Gastroesophageal sphincter (tissue), 4 donors: ENCODE measurements at regions not wholly inside any gene's neighbourhood (a gene's known extent, or its start where the extent isn't known, plus 50 kb on each side); places are given as distances from the start of the nearest gene placed in this dataset.
A peak's percentile ranks its signal among the peaks of the same experiment; 100 is the strongest.

ENCODE experiments used
- ATAC-seq: fragments of 150-250 bp; one replicate; pipeline ENCODE4 v1.9.1; 2016; ENCODE audit warnings: mild to moderate bottlenecking, moderate library complexity
- H3K27ac ChIP-seq, 4 donors: fragments of 200-600 bp; sonication (generic) in 3 of 4; 1 replicate in 3 of 4; 2 replicates in 1 of 4; pipeline ENCODE4 v1.5.1; 2016 to 2019
- H3K27me3 ChIP-seq: fragments of 200-600 bp; sonication (generic); one replicate; pipeline ENCODE4 v1.5.1; 2019
- H3K36me3 ChIP-seq, 2 donors: fragments of 200-600 bp; sonication (generic); one replicate each; pipeline ENCODE4 v1.5.1; 2019; ENCODE audit warnings: control low read depth in 1 of 2
- H3K4me1 ChIP-seq, 3 donors: fragments of 200-600 bp; sonication (generic); 1 replicate in 2 of 3; 2 replicates in 1 of 3; pipeline ENCODE4 v1.5.1; 2016 to 2019; ENCODE audit warnings: control low read depth in 2 of 3
- H3K4me3 ChIP-seq, 2 donors: fragments of 200-600 bp; sonication (generic); one replicate each; pipeline ENCODE4 v1.5.1; 2019; ENCODE audit warnings: mild to moderate bottlenecking in 1 of 2, moderate library complexity in 1 of 2
- H3K9me3 ChIP-seq, 3 donors: fragments of 200-600 bp; sonication (generic); one replicate each; pipeline ENCODE4 v1.5.1; 2017 to 2019; ENCODE audit warnings: control low read depth in 2 of 3
- EP300 ChIP-seq: sonication (generic); formaldehyde crosslinking; IDR thresholded peaks from one replicate; pipeline ENCODE4 v1.6.1; 2017; ENCODE audit warnings: antibody characterized with exemption, mild to moderate bottlenecking
- POLR2A ChIP-seq, 2 donors: fragments of 450-650 bp; IDR thresholded peaks; one replicate each; pipeline ENCODE4 v1.6.1; 2017; ENCODE audit warnings: antibody characterized with exemption in 2 of 2, mild to moderate bottlenecking in 2 of 2, moderate library complexity in 1 of 2
- POLR2AphosphoS5 ChIP-seq: sonication (generic); formaldehyde crosslinking; IDR thresholded peaks from one replicate; pipeline ENCODE4 v1.6.1; 2017; ENCODE audit warnings: antibody characterized with exemption
- WGBS, 2 donors: methylation state at CpG; one replicate each; pipeline ENCODE4 v1.1.5; 2018; ENCODE audit warnings: low coverage in 1 of 2; 5-methylcytosine and 5-hydroxymethylcytosine counted together
- TF ChIP-seq, protein P1 (sequence below), 4 experiments: fragments of 200-600 bp in 2 of 4; fragments of 450-650 bp in 2 of 4; sonication (generic) in 1 of 4; IDR thresholded peaks; one replicate each; pipeline ENCODE4 v1.5.1; 2017 to 2019; ENCODE audit warnings: antibody characterized with exemption in 4 of 4, mild to moderate bottlenecking in 2 of 4, moderate library complexity in 2 of 4

DNA sequence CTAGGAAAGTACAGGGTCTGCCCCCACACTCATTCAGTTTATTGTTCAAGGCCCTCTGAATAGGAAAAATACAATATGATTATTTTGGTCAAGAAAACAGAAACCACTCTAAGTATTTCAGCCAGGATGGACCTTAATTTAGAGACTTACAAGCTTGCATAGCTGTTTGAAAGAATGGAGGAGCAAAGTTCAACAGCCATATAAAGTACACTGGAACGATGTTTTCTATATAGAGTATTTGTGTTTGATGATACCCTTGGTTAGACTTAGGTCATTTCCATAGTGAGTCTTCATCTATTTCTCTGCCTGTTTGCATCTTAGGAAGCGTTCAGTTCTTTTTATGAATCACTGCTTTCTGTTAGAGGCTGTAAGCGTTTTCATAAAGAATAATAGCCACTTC is 366.2 kb downstream of the NUP35 start:
- WGBS, 2 donors = 6 to 32% methylated on average over 2 to 3 of the region's 3 CpGs
- Histone ChIP-seq H3K27ac (peak overlapping the region; percentile 18 to 69 (median 61)), H3K36me3 (no peaks in the 10 kb centered on the region), H3K27me3 (no peaks in the 10 kb centered on the region), H3K4me3 (no peak overlapping the region), H3K4me1 (peaks cover 0 to 21% (median 0%) of the 10 kb centered on the region in 3 donors), H3K9me3 (no peaks in the 10 kb centered on the region)
- no peak for ATAC-seq
- TF ChIP-seq POLR2A (IDR thresholded peaks at IDR 0.05) (no peak), EP300 (no peak), POLR2AphosphoS5 (no peak)
- TF ChIP-seq, protein P1, sequence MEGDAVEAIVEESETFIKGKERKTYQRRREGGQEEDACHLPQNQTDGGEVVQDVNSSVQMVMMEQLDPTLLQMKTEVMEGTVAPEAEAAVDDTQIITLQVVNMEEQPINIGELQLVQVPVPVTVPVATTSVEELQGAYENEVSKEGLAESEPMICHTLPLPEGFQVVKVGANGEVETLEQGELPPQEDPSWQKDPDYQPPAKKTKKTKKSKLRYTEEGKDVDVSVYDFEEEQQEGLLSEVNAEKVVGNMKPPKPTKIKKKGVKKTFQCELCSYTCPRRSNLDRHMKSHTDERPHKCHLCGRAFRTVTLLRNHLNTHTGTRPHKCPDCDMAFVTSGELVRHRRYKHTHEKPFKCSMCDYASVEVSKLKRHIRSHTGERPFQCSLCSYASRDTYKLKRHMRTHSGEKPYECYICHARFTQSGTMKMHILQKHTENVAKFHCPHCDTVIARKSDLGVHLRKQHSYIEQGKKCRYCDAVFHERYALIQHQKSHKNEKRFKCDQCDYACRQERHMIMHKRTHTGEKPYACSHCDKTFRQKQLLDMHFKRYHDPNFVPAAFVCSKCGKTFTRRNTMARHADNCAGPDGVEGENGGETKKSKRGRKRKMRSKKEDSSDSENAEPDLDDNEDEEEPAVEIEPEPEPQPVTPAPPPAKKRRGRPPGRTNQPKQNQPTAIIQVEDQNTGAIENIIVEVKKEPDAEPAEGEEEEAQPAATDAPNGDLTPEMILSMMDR (IDR thresholded peaks at IDR 0.05) = no peak

DNA sequence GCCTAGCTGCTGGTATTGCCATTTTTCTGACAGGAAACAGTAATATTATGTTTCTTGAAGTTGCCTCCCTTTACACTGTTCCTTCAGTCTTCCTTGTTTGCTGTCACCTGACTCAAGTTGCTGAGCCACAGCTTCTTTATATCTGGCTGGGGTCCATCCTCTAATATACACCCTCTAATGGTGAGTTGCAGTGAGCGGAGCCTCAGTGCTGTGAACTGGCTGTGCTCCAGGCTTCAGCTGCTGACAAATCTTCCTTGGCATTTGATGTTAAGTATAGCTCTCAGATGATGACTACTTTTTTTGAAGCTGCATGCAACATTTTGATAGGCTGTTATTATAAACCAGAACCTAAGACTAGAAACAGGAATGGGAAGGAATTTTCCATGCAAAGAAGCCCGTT is 366.7 kb downstream of the NUP35 start:
- peaks cover 0 to 21% (median 0%) of the 10 kb centered on the region in 3 donors for H3K4me1 ChIP-seq
- ATAC-seq = peak; percentile 90
- no peaks in the 10 kb centered on the region for H3K27me3 ChIP-seq
- TF ChIP-seq POLR2AphosphoS5 = peak; percentile 58
- TF ChIP-seq, protein P1 (IDR thresholded peaks at IDR 0.05) = peak in 1 of 4 experiments; percentile 10
- TF ChIP-seq POLR2A (IDR thresholded peaks at IDR 0.05) = no peak
- no peak for TF ChIP-seq EP300
- no peaks in the 10 kb centered on the region for H3K36me3 ChIP-seq
- H3K9me3 ChIP-seq = no peaks in the 10 kb centered on the region
- no peak overlapping the region for H3K4me3 ChIP-seq
- peak overlapping the region; percentile 18 to 69 (median 63) for H3K27ac ChIP-seq
- WGBS, 2 donors = 16 to 24% methylated on average over 2 of the region's 2 CpGs

DNA sequence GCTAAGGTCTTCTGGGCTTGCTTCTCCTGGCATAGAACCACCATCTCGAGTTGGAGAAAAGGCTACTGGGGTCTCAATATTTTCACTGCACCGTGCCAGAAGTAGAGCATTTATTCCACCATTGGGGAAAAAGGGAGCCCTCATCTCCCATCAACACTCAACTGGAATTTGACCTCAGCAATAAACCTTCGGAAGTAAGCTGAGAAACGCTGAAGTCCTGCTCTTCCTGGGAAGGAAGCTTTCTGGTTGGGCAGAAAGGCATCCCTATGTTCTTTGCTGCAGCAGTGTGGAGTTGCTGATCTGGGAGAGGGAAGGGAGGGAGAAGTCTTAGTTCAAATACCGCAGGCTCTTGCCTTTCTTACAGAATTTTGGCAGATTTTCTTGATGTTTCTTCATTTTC is 368.8 kb downstream of the NUP35 start:
- WGBS, 2 donors = 72 to 85% methylated on average over 2 to 5 of the region's 5 CpGs
- TF ChIP-seq POLR2AphosphoS5 = no peak
- TF ChIP-seq, protein P1 (IDR thresholded peaks at IDR 0.05) = no peak
- ATAC-seq = no peak
- H3K27ac ChIP-seq = no peak overlapping the region
- H3K4me3 ChIP-seq = no peak overlapping the region
- peaks cover 0 to 21% (median 0%) of the 10 kb centered on the region in 3 donors for H3K4me1 ChIP-seq
- no peaks in the 10 kb centered on the region for H3K27me3 ChIP-seq
- H3K36me3 ChIP-seq = no peaks in the 10 kb centered on the region
- H3K9me3 ChIP-seq = no peaks in the 10 kb centered on the region

DNA sequence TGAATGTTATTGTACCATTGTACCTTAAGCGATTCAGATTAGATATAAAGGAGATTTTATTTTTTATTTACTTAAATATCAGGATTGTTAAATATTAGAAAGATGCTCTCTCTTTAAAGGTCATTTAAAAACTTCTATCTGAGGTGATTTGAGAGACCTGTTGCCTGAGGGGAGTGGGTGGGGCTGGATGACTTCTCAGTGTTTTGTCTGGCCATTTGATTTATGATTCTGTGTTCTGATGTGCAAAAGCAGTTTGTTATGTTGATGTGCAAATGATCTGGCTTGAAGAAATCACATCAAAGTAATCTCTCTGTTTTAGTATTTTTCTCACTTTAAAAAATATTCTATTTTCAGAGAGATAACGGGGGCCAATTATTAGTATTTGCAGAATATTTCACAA is 370.8 kb downstream of the NUP35 start:
- Histone ChIP-seq H3K4me3 (no peak overlapping the region), H3K9me3 (no peaks in the 10 kb centered on the region), H3K36me3 (no peaks in the 10 kb centered on the region), H3K4me1 (peaks cover 0 to 18% (median 0%) of the 10 kb centered on the region in 3 donors), H3K27me3 (no peaks in the 10 kb centered on the region), H3K27ac (no peak overlapping the region)
- TF ChIP-seq, protein P1 (IDR thresholded peaks at IDR 0.05) = no peak
- TF ChIP-seq POLR2AphosphoS5 (no peak), POLR2A (IDR thresholded peaks at IDR 0.05) (no peak)
- WGBS, 2 donors = 90 to 93% methylated on average over 2 of the region's 2 CpGs
- ATAC-seq = no peak

DNA sequence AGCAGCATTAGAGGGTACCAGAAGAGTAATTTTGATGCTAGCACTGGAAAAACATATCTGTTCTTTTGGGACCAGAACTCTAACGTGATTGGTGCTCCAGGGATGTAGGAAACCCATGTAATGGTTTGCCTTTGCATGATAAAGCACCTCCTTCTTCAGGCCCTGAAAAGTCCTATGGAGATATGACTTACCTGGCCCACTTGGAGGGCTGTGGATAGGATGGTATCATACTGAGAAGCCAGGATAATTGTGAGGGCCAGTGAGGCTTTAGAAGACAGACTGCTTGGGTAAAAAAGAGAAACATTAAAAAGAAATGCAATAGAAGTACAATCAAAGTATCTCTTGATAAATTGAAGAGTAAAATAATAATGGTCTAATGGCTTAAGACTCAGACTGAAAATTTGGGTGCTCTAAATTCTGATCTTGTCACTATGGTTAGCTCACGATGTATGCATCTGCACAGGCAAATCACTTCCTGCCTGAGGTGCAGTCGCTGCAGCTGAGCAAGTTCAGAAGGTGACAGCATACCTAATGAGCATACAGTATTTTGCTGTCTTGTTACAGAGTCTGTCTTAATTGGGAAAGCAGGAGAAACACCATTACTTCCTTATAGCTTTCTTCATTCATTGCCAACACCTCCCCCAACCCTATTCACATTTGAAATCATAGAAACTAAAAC is 371.5 kb downstream of the NUP35 start:
- no peak overlapping the region for H3K27ac ChIP-seq
- ATAC-seq = no peak
- no peaks in the 10 kb centered on the region for H3K9me3 ChIP-seq
- H3K4me1 ChIP-seq = peaks cover 0 to 11% (median 0%) of the 10 kb centered on the region in 3 donors
- H3K36me3 ChIP-seq = no peaks in the 10 kb centered on the region
- no peaks in the 10 kb centered on the region for H3K27me3 ChIP-seq
- no peak overlapping the region for H3K4me3 ChIP-seq
- WGBS, 2 donors = 62 to 65% methylated on average over 3 of the region's 3 CpGs
- TF ChIP-seq, protein P1 (IDR thresholded peaks at IDR 0.05) = no peak
- TF ChIP-seq POLR2AphosphoS5 = no peak
- no peak for TF ChIP-seq EP300
- TF ChIP-seq POLR2A (IDR thresholded peaks at IDR 0.05) = no peak
